Vagina (tissue), 2 donors: ENCODE measurements at regions not wholly inside any gene's neighbourhood (a gene's known extent, or its start where the extent isn't known, plus 50 kb on each side); places are given as distances from the start of the nearest gene placed in this dataset. TPM values are rescaled to one million over a fixed set of nuclear protein-coding genes. Genes with fewer than 3 reads are reported as not detected.

Source experiments
- DNase-seq, 2 donors: peaks; one replicate each; pipeline ENCODE4 v3.0.0-alpha.2; 2017; ENCODE audit errors: extremely low spot score in 2 of 2
- H3K27ac ChIP-seq: fragments of 200-600 bp; sonication (generic); one replicate; pipeline ENCODE4 v1.5.1; 2019
- H3K27me3 ChIP-seq: fragments of 200-600 bp; sonication (generic); one replicate; pipeline ENCODE4 v1.5.1; 2019
- H3K36me3 ChIP-seq, 2 donors: fragments of 200-600 bp; sonication (generic); one replicate each; pipeline ENCODE4 v1.5.1; 2017 to 2019
- H3K4me1 ChIP-seq: fragments of 200-600 bp; sonication (generic); one replicate; pipeline ENCODE4 v1.5.1; 2019
- H3K4me3 ChIP-seq, 2 donors: fragments of 200-600 bp; sonication (generic); 1 replicate in 1 of 2; 2 replicates in 1 of 2; pipeline ENCODE4 v1.5.1; 2016 to 2019
- H3K9me3 ChIP-seq: fragments of 200-600 bp; sonication (generic); one replicate; pipeline ENCODE4 v1.5.1; 2019
- POLR2A ChIP-seq, 2 donors: fragments of 450-650 bp; IDR thresholded peaks; one replicate each; pipeline ENCODE4 v1.6.1; 2017; ENCODE audit warnings: antibody characterized with exemption in 2 of 2, mild to moderate bottlenecking in 2 of 2, moderate library complexity in 2 of 2
- POLR2AphosphoS5 ChIP-seq, 2 donors: sonication (generic); formaldehyde crosslinking; IDR thresholded peaks; one replicate each; pipeline ENCODE4 v1.9.0; 2017; ENCODE audit warnings: antibody characterized with exemption in 2 of 2, mild to moderate bottlenecking in 2 of 2, low read depth in 1 of 2; ENCODE audit not compliant: insufficient read depth in 1 of 2
- intact Hi-C: fragments of 100-400 bp; cut with DNase I; formaldehyde crosslinking; loops from one replicate; pipeline ENCODE4 v1.15.1; 2023
- small RNA-seq: library from RNA; depleted of rRNA; stranded (forward); fragments of <200 nt; gene quantifications from one replicate; pipeline ENCODE3, GENCODE V24; 2016
- TF ChIP-seq, protein P1 (sequence below), 3 experiments: fragments of 450-650 bp in 2 of 3; fragments of 200-600 bp in 1 of 3; sonication (generic) in 1 of 3; IDR thresholded peaks; one replicate each; pipeline ENCODE4 v1.5.1; 2017 to 2019; ENCODE audit warnings: antibody characterized with exemption in 3 of 3, mild to moderate bottlenecking in 2 of 3, moderate library complexity in 2 of 3

- intact Hi-C loops = no loop called here
- no peaks in the 10 kb centered on the region for H3K36me3 ChIP-seq
- H3K4me3 ChIP-seq = no peak overlapping the region
- DNase-seq = no peak
- TF ChIP-seq, protein P1, sequence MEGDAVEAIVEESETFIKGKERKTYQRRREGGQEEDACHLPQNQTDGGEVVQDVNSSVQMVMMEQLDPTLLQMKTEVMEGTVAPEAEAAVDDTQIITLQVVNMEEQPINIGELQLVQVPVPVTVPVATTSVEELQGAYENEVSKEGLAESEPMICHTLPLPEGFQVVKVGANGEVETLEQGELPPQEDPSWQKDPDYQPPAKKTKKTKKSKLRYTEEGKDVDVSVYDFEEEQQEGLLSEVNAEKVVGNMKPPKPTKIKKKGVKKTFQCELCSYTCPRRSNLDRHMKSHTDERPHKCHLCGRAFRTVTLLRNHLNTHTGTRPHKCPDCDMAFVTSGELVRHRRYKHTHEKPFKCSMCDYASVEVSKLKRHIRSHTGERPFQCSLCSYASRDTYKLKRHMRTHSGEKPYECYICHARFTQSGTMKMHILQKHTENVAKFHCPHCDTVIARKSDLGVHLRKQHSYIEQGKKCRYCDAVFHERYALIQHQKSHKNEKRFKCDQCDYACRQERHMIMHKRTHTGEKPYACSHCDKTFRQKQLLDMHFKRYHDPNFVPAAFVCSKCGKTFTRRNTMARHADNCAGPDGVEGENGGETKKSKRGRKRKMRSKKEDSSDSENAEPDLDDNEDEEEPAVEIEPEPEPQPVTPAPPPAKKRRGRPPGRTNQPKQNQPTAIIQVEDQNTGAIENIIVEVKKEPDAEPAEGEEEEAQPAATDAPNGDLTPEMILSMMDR (IDR thresholded peaks at IDR 0.05) = no peak
- TF ChIP-seq POLR2AphosphoS5 (IDR thresholded peaks at IDR 0.05; ENCODE audit: insufficient read depth in 1 of 2, low read depth in 1 of 2) = no peak
- TF ChIP-seq POLR2A (IDR thresholded peaks at IDR 0.05) = no peak
- H3K4me1 ChIP-seq = no peaks in the 10 kb centered on the region
- H3K9me3 ChIP-seq = no peaks in the 10 kb centered on the region
- no peak overlapping the region for H3K27ac ChIP-seq
- no peaks in the 10 kb centered on the region for H3K27me3 ChIP-seq
Observed at GRCh38 chr2:88247531-88247930, 77.4 kb downstream of the THNSL2 start.

- no peak overlapping the region for H3K4me3 ChIP-seq
- intact Hi-C loops = no loop called here
- no peaks in the 10 kb centered on the region for H3K36me3 ChIP-seq
- H3K27ac ChIP-seq = no peak overlapping the region
- no peaks in the 10 kb centered on the region for H3K4me1 ChIP-seq
- no peak for DNase-seq
- TF ChIP-seq POLR2A (IDR thresholded peaks at IDR 0.05) (no peak), POLR2AphosphoS5 (IDR thresholded peaks at IDR 0.05; ENCODE audit: insufficient read depth in 1 of 2, low read depth in 1 of 2) (no peak)
- TF ChIP-seq, protein P1 (IDR thresholded peaks at IDR 0.05) = no peak
- H3K9me3 ChIP-seq = no peaks in the 10 kb centered on the region
- no peaks in the 10 kb centered on the region for H3K27me3 ChIP-seq
Observed at GRCh38 chr2:88245109-88245508, 75.0 kb downstream of the THNSL2 start.

- H3K27ac ChIP-seq = no peak overlapping the region
- H3K27me3 ChIP-seq = no peaks in the 10 kb centered on the region
- intact Hi-C loops = no loop called here
- no peaks in the 10 kb centered on the region for H3K9me3 ChIP-seq
- TF ChIP-seq, protein P1 (IDR thresholded peaks at IDR 0.05) = no peak
- TF ChIP-seq POLR2A (IDR thresholded peaks at IDR 0.05) (no peak), POLR2AphosphoS5 (IDR thresholded peaks at IDR 0.05; ENCODE audit: insufficient read depth in 1 of 2, low read depth in 1 of 2) (no peak)
- no peak for DNase-seq
- H3K36me3 ChIP-seq = no peaks in the 10 kb centered on the region
- no peaks in the 10 kb centered on the region for H3K4me1 ChIP-seq
- H3K4me3 ChIP-seq = no peak overlapping the region
Observed at GRCh38 chr2:88239781-88240180, 69.6 kb downstream of the THNSL2 start.

- Histone ChIP-seq H3K36me3 (no peaks in the 10 kb centered on the region), H3K4me1 (no peaks in the 10 kb centered on the region), H3K4me3 (no peak overlapping the region), H3K27me3 (no peaks in the 10 kb centered on the region), H3K27ac (no peak overlapping the region), H3K9me3 (no peaks in the 10 kb centered on the region)
- intact Hi-C loops = no loop called here
- TF ChIP-seq POLR2A (IDR thresholded peaks at IDR 0.05) = no peak
- TF ChIP-seq, protein P1 (IDR thresholded peaks at IDR 0.05) = no peak
- no peak for TF ChIP-seq POLR2AphosphoS5 (IDR thresholded peaks at IDR 0.05; ENCODE audit: insufficient read depth in 1 of 2, low read depth in 1 of 2)
- DNase-seq = no peak
Observed at GRCh38 chr2:88236666-88237065, 66.5 kb downstream of the THNSL2 start.

Small RNAs in the stretch of these regions (small RNA-seq; reads per million reads assigned to genes)
- gene RF00026 = not detected
- not detected for gene RNU6-1168P
